ENCODE measurements at regions not wholly inside any gene's neighbourhood (a gene's known extent, or its start where the extent isn't known, plus 50 kb on each side); places are given as distances from the start of the nearest gene placed in this dataset.

- H3K9ac ChIP-seq (ENCODE audit: low read depth, low read length), result no peak overlapping the region
- H4K8ac ChIP-seq (ENCODE audit: low read depth in 2 of 2, low read length in 2 of 2), result no peak overlapping the region
- H3K79me1 ChIP-seq (ENCODE audit: low read depth in 1 of 2, low read length in 2 of 2), result no peaks in the 10 kb centered on the region
- DNase-seq (no peak), ATAC-seq (ENCODE audit: low read depth) (no peak)
- H2BK15ac ChIP-seq (ENCODE audit: low read depth, low read length), result no peak overlapping the region
- H3K56ac ChIP-seq (ENCODE audit: extremely low read depth, insufficient read depth, low read length), result no peak overlapping the region
- H2AK5ac ChIP-seq (ENCODE audit: low read depth, low read length), result no peak overlapping the region
- dilution Hi-C loops (cut with HindIII; ENCODE audit: low sequenced_read_pairs, unreplicated experiment), result no loop called here
- no peak overlapping the region for H3K27ac ChIP-seq (ENCODE audit: insufficient read depth, low read length)
- H3K9me3 ChIP-seq (ENCODE audit: control insufficient read depth, insufficient read depth, low read length), result 0 out of 2 replicates have a peak, but pooled peaks cover 9% of the 10 kb centered on the region
- H3K4ac ChIP-seq (ENCODE audit: low read depth, low read length), result no peak overlapping the region
- no CpG with 5 or more reads among the region's 1 CpG for WGBS, 2 experiments (ENCODE audit: extremely low coverage in 2 of 2, insufficient read length in 1 of 2)
- POLR2A ChIA-PET (ENCODE audit: unreplicated experiment), result no interaction called here
- H3K27me3 ChIP-seq (ENCODE audit: control insufficient read depth, insufficient read depth, low read length), result no peaks in the 10 kb centered on the region
- no peak for TF ChIP-seq RCOR1 (IDR thresholded peaks at IDR 0.05; ENCODE audit: insufficient replicate concordance, low read length)
- TF ChIP-seq FOS (IDR thresholded peaks at IDR 0.05; ENCODE audit: low read depth, low read length), result no peak
- no peak for TF ChIP-seq ELK1 (IDR thresholded peaks at IDR 0.05; ENCODE audit: borderline replicate concordance, low read depth, low read length)
- TF ChIP-seq POLR2A (IDR thresholded peaks at IDR 0.05; ENCODE audit: low read depth, low read length), result no peak
- TF ChIP-seq CEBPB (IDR thresholded peaks at IDR 0.05; ENCODE audit: low read depth, low read length), result no peak
- TF ChIP-seq, protein P1, sequence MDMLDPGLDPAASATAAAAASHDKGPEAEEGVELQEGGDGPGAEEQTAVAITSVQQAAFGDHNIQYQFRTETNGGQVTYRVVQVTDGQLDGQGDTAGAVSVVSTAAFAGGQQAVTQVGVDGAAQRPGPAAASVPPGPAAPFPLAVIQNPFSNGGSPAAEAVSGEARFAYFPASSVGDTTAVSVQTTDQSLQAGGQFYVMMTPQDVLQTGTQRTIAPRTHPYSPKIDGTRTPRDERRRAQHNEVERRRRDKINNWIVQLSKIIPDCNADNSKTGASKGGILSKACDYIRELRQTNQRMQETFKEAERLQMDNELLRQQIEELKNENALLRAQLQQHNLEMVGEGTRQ (IDR thresholded peaks at IDR 0.05; ENCODE audit: low read depth, low read length), result no peak
- no peak for TF ChIP-seq MAFK (IDR thresholded peaks at IDR 0.05; ENCODE audit: low read depth, low read length)
- TF ChIP-seq CHD1 (IDR thresholded peaks at IDR 0.05; ENCODE audit: low read depth, low read length), result no peak
- no peak for TF ChIP-seq NFE2L2 (IDR thresholded peaks at IDR 0.05; ENCODE audit: low read depth, low read length)
- TF ChIP-seq CTCF (conservative IDR thresholded peaks at IDR 0.05; ENCODE audit: low read depth, low read length), result no peak
- TF ChIP-seq RAD21 (IDR thresholded peaks at IDR 0.05; ENCODE audit: low read length), result no peak
- H3K9me1 ChIP-seq (ENCODE audit: insufficient read depth, low read length), result no peaks in the 10 kb centered on the region
- H4K91ac ChIP-seq (ENCODE audit: insufficient read depth, low read depth, low read length), result no peak overlapping the region
- H2BK20ac ChIP-seq (ENCODE audit: low read depth, low read length), result no peak overlapping the region
- CTCF ChIA-PET, result interaction anchor here (0.6 kb wide), 1 partner anchor 998 kb away, joined by 4 read pairs; no protein-coding TSS in a partner anchor
- H3K4me3 ChIP-seq (ENCODE audit: insufficient read depth, low read depth, low read length), result no peak overlapping the region
- no peaks in the 10 kb centered on the region for H4K20me1 ChIP-seq (ENCODE audit: insufficient read depth, low read length)
- no peaks in the 10 kb centered on the region for H3K36me3 ChIP-seq (ENCODE audit: control insufficient read depth, insufficient read depth, low read length)
- no peak overlapping the region for H2BK5ac ChIP-seq (ENCODE audit: low read depth, low read length, poor library complexity, severe bottlenecking)
- H4K5ac ChIP-seq (ENCODE audit: low read depth, low read length), result no peak overlapping the region
- no peak overlapping the region for H3K23ac ChIP-seq (ENCODE audit: low read depth, low read length)
- H3K4me2 ChIP-seq (ENCODE audit: low read depth, low read length), result no peak overlapping the region
- intact Hi-C loops (cut with micrococcal nuclease), result loop anchor here (5.0 kb wide), 1 partner anchor 50 kb away; no protein-coding TSS in a partner anchor
- BruUV-seq (replicated peaks), result no TSS peak
- H3K4me1 ChIP-seq (ENCODE audit: control insufficient read depth, insufficient read depth, low read length), result no peaks in the 10 kb centered on the region
- H2AK9ac ChIP-seq (replicated peaks; ENCODE audit: low read depth, low read length, poor library complexity), result no peak overlapping the region
- in situ Hi-C loops (cut with MboI; ENCODE audit: low sequenced_read_pairs), result no loop called here
- H3K18ac ChIP-seq (ENCODE audit: low read depth, low read length), result no peak overlapping the region
- no peak overlapping the region for H3K14ac ChIP-seq (replicated peaks; ENCODE audit: low read depth, low read length)
- H2AFZ ChIP-seq (replicated peaks; ENCODE audit: low read length, poor library complexity), result no peak overlapping the region
- H2BK120ac ChIP-seq (ENCODE audit: low read depth, low read length), result no peak overlapping the region
Measured at GRCh38 chr5:63822614-63823013, 139.6 kb downstream of the HTR1A start.

Data from IMR-90 (cell line).